ENCODE measurements at regions not wholly inside any gene's neighbourhood (a gene's known extent, or its start where the extent isn't known, plus 50 kb on each side); places are given as distances from the start of the nearest gene placed in this dataset.

DNA sequence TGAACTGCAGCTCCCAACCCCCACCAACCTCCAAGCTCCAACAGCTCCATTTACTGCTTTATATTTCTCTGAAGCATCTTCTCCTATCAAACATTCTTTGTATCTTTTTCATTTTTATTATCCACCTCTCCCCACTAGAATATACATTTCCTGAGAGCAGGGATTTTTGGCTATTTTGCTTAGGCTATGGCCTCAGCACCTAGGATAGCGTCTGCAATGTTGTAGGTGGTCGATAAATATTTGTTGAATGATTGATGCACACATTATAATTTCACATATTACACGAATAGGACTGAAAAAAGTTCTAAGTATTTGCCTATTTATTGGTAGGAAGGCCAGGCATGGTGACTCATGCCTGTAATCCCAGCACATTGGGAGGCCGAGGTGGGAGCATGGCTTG, 658.7 kb upstream of the DIPK2B start:
- DNase-seq: no peak
- in situ Hi-C loops (cut with MboI; ENCODE audit: low pct_unique_long_range_greater_than_20kb, low sequenced_read_pairs): no loop called here

DNA sequence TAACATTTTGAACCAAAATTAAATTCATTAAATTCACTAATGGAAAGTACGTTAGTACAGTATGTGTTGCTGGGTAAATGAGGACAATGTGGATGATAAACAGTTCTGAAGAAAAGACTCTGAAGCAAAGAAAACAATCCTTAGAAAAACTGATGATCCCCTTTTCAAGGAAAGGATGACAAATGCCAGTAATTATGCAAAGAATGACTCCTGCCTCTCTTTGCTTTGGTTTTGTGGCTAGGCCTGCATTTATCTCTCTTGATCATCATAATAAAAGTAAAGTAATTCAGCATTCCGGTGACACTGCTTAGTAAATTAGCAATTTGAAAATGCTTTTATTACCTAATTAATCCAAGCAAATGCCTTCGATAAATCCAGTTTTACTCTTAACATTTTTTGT, 652.2 kb upstream of the DIPK2B start:
- DNase-seq: no peak
- in situ Hi-C loops (cut with MboI; ENCODE audit: low pct_unique_long_range_greater_than_20kb, low sequenced_read_pairs): no loop called here

DNA sequence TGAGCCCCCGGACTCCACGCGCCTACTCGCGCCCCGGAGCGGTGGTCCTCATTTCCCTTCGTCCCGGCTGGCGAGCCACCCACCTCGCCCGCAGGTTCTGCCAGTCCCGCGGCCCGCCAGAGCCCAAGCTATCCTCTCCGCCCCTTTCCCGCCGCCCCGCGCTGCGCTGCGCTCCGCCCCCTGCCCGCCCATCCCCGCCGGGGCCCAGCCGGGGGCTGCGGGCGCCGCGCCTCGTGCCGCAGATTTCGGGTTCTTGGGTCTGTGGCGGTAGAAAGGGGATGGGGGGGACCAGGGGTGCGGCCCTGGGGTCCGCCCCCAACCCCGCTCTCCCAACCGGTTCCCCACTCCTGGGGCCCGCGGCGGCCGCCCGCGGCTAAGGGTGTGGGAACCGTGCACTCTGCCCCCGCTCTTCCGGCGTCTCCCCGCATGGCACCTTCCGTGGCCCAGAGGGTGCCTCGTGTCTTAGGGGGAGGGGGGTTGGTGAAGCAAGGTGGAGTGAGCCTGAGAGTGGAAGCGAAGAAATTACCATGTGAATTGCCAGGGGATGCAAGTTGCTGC, 650.8 kb upstream of the DIPK2B start:
- in situ Hi-C loops (cut with MboI; ENCODE audit: low pct_unique_long_range_greater_than_20kb, low sequenced_read_pairs): no loop called here
- peak; percentile 75 for DNase-seq

DNA sequence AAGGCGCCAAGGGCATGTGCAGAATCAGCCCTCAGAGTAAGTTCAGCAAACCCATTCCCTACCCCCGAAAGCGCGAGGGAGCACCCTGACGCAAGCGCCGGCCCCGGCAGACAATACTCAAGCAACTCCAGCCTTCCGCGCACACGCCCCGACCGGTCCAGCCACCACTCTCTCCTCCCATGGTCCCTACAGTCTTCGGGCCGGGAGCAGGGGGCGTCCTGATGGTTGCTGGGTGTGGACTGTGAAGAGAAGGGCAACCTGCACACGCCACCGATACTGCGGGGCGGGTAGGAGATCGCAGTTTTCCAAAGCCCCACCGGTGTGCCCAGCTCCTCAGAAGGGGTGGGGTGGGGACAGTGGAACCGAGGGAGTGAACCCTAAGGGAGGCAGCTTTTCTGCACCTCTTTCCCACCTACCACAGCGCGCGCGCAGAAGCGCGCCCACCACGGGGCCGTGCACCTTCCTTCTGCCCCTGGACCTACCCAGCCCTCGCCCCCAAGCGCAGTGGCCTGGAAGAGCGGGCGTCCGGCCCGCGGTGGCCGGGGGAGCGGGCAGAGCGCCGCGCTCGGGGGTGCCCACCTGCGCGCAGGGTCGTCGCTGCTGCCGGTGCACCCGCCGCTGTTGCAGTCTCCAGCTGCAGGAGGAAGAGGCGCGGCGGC, 650.2 kb upstream of the DIPK2B start:
- peak; percentile 73 for DNase-seq
- in situ Hi-C loops (cut with MboI; ENCODE audit: low pct_unique_long_range_greater_than_20kb, low sequenced_read_pairs): no loop called here

DNA sequence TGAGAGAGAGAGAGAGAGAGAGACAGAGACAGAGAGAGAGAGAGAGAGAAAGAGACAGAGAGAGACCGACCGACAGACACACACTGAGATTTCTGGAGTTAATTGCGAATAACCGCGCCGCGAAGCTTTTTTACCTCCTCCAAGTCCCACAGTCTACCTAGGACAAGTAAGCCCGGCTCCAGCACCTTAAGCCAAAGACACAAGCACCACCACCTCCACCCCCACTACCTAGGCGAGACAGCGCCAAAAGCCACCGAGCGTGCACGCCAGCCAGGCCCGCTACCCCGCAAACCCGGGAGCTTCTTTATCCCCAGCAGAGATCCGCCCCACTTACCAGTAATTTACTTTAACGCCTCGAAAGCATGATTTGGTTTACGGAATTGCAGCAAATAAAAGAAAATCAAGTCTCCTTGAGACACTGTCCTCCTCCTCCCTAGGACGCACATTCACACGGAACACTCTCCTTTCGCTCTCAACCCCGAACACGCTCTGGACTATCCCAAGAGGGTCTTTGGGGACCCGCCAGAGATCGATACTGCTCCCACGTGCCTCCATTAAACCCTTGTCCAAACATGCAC, 649.6 kb upstream of the DIPK2B start:
- in situ Hi-C loops (cut with MboI; ENCODE audit: low pct_unique_long_range_greater_than_20kb, low sequenced_read_pairs): no loop called here
- no peak for DNase-seq

DNA sequence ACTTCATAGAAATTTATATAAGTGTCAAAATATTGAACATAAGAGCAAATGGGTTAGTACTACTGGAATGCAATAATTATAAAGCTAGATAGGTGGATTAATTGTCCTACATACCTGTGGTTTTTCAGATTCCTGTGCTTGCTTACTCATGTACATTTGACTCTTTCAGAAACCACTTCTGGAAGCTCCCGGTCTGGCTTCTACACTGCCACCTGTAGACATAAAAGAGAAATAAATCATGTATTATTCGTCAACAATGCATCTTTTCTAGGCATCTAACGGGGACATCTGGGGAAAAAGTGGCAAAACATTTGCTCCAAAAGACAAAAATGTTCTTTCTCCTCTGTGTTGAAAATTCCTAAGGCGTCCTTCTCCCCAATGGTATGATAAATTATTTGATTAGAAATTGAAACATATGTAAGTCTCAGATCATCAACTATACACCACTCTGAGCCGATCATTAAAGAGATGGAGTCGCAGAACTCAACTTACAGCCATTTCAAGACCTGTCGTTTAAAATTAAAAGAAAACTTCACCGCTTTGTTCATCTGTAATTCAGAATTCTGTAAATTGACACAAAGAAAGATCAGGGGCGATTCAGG, 648.7 kb upstream of the DIPK2B start:
- peak; percentile 66 for DNase-seq
- in situ Hi-C loops (cut with MboI; ENCODE audit: low pct_unique_long_range_greater_than_20kb, low sequenced_read_pairs): no loop called here

DNA sequence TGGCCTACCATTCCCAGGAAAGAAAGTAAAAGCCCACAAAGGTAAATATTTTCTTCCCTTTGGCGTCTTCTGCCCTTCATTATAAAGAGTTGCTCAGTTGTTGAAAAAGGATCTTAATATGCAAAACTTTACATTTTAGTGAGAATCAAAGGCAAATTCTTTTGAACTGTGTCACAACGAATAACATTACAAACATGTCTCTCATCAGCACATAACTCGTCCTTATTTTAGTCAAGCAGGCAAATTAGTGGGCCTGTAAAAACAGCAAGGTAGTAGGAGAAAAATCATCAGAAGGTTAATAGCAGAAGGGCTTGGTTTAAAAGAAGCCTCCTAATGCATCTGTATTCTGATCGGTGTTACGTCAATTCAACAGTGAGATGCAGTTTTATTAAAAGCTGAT, 647.3 kb upstream of the DIPK2B start:
- in situ Hi-C loops (cut with MboI; ENCODE audit: low pct_unique_long_range_greater_than_20kb, low sequenced_read_pairs): no loop called here

DNA sequence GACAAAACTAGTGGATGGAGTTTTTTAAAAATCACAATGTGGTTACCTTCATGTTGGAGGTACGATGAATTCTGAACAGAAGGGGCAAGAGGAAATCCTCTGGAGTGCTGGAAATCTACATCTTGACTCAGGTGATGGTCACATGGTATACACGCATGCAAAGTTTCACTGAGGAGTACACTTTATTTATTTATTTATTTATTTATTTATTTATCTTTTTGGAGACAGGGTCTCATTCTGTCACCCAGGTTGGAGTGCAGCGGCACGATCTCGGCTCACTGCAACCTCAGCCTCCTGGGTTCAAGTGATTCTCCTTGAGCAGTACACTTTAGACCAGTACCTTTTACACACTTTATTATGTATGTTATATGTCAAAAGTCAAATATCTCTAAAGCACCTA, 645.7 kb upstream of the DIPK2B start:
- in situ Hi-C loops (cut with MboI; ENCODE audit: low pct_unique_long_range_greater_than_20kb, low sequenced_read_pairs): no loop called here
- DNase-seq: no peak

More for the DNA sequence above, 647.3 kb upstream of the DIPK2B start:
- no peak for DNase-seq

DNA sequence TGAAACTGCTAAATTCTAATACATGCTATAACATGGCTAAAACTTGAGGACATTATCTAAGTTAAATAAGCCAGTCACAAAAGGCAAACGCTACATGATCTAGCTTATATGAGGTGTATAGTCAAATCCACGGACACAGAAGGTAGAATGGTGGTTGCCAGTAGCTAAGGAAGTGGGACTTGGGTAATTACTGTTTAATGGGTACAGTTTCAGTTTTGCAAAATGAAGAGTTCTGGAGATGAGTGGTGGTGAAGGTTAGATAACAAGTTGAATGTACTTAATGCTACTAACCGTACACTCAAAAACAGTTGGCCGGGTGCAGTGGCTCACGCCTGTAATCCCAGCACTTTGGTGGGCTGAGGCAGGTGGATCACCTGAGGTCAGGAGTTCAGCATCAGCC, 644.5 kb upstream of the DIPK2B start:
- DNase-seq: no peak
- in situ Hi-C loops (cut with MboI; ENCODE audit: low pct_unique_long_range_greater_than_20kb, low sequenced_read_pairs): no loop called here

DNA sequence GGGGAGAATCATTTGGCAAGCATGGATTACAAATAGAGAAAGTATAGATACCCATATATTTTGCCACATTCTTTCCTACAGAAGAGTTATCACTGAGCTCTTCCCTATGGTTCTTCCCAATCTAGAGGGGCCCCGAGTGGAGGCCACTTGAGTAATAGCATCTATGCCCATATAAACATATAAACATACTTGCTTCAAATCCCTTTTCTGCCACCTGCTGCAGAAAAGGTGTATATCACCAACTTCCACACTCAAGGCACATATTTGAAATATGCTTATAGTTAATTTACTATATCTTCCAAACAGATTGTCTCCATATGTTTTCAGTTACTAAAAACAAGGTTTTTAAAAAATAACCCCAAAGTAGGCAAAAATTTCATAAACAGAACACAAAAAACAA, 642.8 kb upstream of the DIPK2B start:
- in situ Hi-C loops (cut with MboI; ENCODE audit: low pct_unique_long_range_greater_than_20kb, low sequenced_read_pairs): no loop called here
- DNase-seq: peak; percentile 47

DNA sequence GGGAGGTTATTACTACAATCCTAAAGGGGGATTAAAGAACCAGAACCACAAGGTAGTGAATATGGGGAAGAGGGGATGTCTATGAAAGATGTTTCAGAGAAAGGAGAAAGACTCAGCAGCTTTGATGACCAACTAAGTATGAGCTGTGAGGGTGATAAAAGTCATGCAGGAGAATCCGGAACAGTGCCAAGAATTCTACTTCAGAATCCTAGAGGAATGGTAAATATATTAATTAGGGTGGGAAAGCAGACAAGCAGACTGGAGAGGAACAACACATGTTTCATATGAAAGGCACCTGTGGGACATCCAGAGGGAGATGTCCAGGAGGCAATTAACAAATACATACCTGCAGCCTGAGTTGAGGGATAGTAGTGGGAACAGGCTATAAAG, 642.2 kb upstream of the DIPK2B start:
- in situ Hi-C loops (cut with MboI; ENCODE audit: low pct_unique_long_range_greater_than_20kb, low sequenced_read_pairs): no loop called here
- no peak for DNase-seq

DNA sequence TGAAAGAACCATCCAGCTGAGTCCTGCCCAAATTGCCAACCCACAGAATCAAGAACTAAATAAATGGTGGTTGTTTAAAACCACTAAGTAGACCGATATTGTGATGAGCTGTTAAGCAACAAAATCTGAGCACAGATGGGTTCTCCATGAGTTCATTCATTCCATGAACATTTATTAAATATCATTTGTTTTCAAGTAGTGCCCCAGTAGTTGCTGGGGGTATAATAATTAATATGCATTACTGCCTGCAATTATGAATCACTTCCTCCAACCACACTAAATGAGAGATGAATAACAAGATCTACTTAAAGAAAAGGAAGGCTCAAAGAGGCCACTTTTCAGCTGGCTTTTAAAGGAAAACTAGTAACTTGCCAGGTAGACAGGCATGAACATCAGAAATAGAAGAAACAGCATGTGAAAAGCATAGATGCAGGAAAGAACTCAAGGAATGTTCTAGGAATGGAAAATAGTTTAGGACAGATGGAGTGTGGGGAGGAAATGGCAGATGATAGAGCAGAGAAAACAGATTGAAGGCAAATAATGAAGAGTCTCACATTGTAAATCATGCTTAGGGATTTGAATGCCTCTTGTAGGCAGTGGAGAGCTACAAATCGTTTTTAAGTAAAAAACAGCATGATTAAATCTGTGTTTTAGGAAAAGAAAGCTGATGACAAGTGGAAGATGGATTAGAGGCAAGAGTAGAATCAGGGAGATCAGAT, 641.7 kb upstream of the DIPK2B start:
- DNase-seq: no peak
- in situ Hi-C loops (cut with MboI; ENCODE audit: low pct_unique_long_range_greater_than_20kb, low sequenced_read_pairs): no loop called here

DNA sequence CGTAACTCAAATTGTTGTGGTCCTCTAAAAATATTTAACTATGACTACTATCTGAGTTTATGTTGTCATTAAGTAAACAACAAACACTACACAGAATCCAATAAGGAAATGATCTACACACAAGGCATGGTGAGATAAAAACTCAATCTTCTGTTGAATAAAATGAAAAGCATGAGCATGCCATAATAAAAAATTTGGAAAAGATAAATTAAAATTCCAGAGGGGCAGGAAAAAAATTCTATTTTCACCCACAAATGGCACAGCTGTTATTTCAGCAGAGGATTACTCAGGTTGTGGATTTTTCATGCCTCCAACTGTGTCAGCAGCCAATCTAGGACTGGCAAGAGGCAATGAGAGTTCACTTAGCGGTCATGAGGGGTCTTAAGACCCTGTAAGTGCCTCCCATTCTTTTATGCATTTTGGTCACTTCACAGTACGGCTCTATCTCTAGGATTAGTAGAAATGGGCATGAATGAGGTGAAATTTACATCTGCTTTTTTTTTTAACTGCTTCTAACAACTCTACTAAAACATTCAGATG, 639.8 kb upstream of the DIPK2B start:
- in situ Hi-C loops (cut with MboI; ENCODE audit: low pct_unique_long_range_greater_than_20kb, low sequenced_read_pairs): no loop called here
- no peak for DNase-seq

DNA sequence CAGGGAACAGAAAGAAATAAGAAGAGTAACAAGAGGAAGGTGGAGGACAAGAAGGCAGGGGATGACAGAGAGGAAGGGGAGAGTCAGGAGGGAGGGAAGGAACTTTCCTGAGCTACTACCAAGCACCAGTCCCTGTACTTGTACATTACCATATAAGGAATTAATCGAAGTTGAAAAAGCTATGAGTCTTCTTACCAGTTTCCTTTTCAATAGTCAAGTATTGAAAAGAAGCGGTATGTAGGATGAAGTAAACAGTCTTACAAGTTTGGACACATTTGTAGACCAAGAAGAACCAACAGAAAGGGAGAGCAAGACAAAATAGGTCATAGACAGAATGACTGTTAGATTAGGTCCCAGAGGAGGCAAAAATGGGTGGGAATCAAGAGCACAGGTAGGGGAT, 629.7 kb upstream of the DIPK2B start:
- no peak for DNase-seq
- in situ Hi-C loops (cut with MboI; ENCODE audit: low pct_unique_long_range_greater_than_20kb, low sequenced_read_pairs): no loop called here

DNA sequence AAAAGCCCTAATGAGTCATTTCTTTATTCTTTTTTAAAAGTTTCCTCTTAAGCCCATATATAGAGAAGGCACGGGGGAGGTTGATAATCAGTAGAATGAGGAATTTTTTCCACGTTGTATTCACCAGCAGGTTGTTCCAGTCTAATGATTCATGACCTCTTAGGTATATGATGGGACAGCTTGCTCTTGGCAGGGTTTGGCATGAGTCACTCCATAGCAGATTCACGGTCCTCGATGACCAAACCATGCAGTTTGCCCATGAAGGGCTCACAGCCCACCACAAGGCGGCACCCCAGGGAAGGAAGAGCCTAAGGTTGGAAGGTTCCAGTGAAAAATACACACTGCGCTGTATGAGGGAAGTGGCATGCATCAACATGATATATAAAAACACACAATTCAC, 623.8 kb upstream of the DIPK2B start:
- DNase-seq: peak; percentile 53
- in situ Hi-C loops (cut with MboI; ENCODE audit: low pct_unique_long_range_greater_than_20kb, low sequenced_read_pairs): no loop called here

DNA sequence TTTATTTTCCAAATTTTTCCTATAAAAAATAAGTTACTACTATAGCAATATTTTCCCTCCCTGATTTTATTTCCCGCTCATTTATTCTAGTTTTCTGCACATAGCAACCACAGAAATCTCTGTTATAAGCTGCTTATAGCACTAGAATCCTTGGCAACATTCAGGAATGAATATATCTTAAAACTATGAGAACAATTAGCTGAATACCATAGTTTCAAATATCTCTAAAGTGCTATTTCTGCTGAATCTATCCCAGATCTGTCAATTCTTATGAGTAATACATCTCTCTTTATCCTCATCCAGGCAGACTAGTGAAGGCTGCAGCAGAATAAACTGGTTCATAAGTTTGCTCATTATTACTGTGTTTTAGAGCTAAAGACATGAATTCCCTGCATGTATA, 622.9 kb upstream of the DIPK2B start:
- in situ Hi-C loops (cut with MboI; ENCODE audit: low pct_unique_long_range_greater_than_20kb, low sequenced_read_pairs): no loop called here
- DNase-seq: no peak

DNA sequence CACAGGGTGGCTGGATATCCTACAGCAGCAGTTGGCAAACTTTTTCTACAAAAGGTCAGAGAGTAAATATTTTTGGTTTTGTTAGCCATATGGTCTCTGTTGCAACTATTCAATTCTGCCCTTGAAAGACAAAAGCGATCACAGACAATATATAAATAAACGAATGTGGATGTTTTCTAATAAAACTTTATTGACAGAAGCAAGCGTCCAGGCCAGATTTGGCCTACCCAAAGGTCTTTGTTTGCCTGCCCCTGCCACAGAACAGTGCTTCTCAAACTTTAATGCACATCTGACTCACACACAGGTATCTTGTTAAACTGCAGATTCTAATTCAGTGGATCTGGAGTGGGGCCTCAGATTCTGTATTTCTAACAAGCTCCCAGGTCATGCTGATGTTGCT, 621.4 kb upstream of the DIPK2B start:
- in situ Hi-C loops (cut with MboI; ENCODE audit: low pct_unique_long_range_greater_than_20kb, low sequenced_read_pairs): no loop called here
- no peak for DNase-seq

DNA sequence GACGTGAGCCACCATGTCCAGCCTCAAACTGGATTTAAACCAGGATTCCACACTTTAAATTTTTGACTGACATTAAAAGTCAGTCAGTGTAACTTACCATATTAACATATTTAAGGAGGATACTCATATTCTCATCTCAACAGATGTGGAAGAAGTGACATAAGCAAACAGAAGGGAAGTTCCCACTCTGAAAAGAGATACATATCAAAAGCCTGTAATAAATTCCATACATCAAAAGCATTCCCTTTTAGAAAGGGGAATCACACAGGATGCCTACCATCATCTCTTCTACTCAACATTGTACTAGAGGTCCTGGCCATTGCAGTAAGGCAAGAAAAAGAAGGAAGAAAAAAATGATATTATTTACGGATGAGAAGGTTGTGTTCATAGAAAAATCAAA, 618.2 kb upstream of the DIPK2B start:
- no peak for DNase-seq
- in situ Hi-C loops (cut with MboI; ENCODE audit: low pct_unique_long_range_greater_than_20kb, low sequenced_read_pairs): no loop called here

DNA sequence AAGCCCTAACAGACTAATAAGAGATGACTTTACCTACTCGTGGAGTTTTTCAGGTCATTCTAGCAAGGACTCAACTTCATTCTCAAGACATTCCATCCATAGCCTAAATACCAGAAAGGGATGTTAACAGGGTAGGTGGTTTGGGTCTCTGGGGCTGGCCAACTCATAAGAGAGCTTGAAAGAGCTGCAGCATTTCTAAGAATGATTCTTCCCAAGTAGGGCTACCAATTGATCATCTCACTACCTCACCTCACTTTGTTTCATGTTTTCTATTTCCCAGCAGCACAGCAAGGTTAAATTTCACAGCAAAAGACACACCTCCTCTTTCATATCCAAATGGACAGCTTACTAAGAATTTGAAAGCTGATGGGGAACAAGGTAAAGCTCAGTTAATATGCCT, 614.8 kb upstream of the DIPK2B start:
- DNase-seq: no peak
- in situ Hi-C loops (cut with MboI; ENCODE audit: low pct_unique_long_range_greater_than_20kb, low sequenced_read_pairs): no loop called here

DNA sequence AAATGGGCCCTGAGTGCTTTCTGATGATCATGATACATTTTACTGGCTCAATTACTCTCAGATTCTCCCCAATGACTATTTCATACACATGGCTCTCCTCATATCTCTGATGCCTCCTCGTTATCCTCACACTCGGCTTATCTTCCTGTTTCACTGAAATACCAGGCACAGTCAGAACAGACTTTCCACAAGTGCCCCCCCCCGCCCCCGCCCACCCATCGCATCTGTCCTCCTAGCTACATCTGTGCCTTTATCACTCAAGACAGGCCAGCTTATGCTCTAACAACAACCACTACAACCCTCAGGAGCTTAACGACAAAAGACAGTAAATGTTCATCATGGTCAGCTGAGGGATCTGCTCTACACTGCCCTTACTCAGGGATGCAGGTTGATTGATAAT, 610.6 kb upstream of the DIPK2B start:
- in situ Hi-C loops (cut with MboI; ENCODE audit: low pct_unique_long_range_greater_than_20kb, low sequenced_read_pairs): no loop called here
- DNase-seq: no peak

Measured in KBM-7 (cell line).